ENCODE measurements at regions not wholly inside any gene's neighbourhood (a gene's known extent, or its start where the extent isn't known, plus 50 kb on each side); places are given as distances from the start of the nearest gene placed in this dataset.

DNA sequence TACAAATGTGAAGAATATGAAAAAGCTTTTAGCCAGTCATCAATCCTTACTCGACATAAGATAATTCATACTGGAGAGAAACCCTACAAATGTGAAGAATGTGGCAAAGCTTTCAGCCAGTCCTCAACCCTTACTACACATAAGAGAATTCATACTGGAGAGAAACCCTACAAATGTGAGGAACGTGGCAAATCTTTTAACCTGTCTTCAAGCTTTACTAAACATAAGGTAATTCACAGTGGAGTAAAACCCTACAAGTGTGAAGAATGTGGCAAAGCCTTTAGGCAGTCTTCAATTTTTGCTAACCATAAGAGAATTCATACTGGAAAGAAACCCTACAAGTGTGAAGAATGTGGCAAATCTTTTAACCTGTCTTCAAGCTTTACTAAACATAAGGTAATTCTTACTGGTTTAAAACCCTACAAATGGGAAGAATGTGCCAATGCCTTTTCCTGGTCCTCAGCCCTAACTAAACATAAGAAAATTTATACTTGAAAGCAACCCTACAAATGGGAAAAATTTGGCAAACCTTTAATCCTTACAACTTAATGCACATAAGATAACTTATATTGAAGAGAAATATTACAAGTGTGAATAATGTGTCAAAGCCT is 74.1 kb upstream of the ZNF681 start:
- TF ChIP-seq, protein P1, sequence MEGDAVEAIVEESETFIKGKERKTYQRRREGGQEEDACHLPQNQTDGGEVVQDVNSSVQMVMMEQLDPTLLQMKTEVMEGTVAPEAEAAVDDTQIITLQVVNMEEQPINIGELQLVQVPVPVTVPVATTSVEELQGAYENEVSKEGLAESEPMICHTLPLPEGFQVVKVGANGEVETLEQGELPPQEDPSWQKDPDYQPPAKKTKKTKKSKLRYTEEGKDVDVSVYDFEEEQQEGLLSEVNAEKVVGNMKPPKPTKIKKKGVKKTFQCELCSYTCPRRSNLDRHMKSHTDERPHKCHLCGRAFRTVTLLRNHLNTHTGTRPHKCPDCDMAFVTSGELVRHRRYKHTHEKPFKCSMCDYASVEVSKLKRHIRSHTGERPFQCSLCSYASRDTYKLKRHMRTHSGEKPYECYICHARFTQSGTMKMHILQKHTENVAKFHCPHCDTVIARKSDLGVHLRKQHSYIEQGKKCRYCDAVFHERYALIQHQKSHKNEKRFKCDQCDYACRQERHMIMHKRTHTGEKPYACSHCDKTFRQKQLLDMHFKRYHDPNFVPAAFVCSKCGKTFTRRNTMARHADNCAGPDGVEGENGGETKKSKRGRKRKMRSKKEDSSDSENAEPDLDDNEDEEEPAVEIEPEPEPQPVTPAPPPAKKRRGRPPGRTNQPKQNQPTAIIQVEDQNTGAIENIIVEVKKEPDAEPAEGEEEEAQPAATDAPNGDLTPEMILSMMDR (IDR thresholded peaks at IDR 0.05; ENCODE audit: low read length) = no peak
- no peak for TF ChIP-seq EZH2 (optimal IDR thresholded peaks at IDR 0.05; ENCODE audit: low read depth, low read length)
